Liver (tissue), 7 donors: ENCODE measurements at regions not wholly inside any gene's neighbourhood (a gene's known extent, or its start where the extent isn't known, plus 50 kb on each side); places are given as distances from the start of the nearest gene placed in this dataset.

Experiments used
- DNase-seq: peaks from one replicate; pipeline ENCODE4 v3.0.0-alpha.2; 2017; ENCODE audit warnings: low spot score
- H3K27ac ChIP-seq, 2 donors: one replicate each; pipeline ENCODE4 v1.7.0; 2013; ENCODE audit warnings: inconsistent platforms in 2 of 2, low read length in 2 of 2, control low read depth in 1 of 2, low read depth in 1 of 2, mild to moderate bottlenecking in 1 of 2
- H3K27me3 ChIP-seq, 4 donors: one replicate each; pipeline versions ENCODE4 v1.6.1 to v1.7.0; 2013; ENCODE audit warnings: low read length in 3 of 4, inconsistent platforms in 1 of 4, mild to moderate bottlenecking in 1 of 4, moderate library complexity in 1 of 4; ENCODE audit not compliant: control insufficient read depth in 4 of 4, insufficient read depth in 4 of 4
- H3K36me3 ChIP-seq, 4 donors: one replicate each; pipeline versions ENCODE4 v1.6.1 to v1.7.0; 2013; ENCODE audit warnings: low read length in 3 of 4, mild to moderate bottlenecking in 3 of 4, low read depth in 1 of 4, moderate library complexity in 1 of 4; ENCODE audit not compliant: control insufficient read depth in 4 of 4, insufficient read depth in 3 of 4
- H3K4me1 ChIP-seq, 4 donors: one replicate each; pipeline versions ENCODE4 v1.6.1 to v1.7.0; 2013; ENCODE audit warnings: low read length in 3 of 4, mild to moderate bottlenecking in 3 of 4, moderate library complexity in 1 of 4; ENCODE audit not compliant: control insufficient read depth in 4 of 4, insufficient read depth in 4 of 4
- H3K4me3 ChIP-seq, 3 donors: one replicate each; pipeline versions ENCODE4 v1.6.1 to v1.7.0; 2013; ENCODE audit warnings: low read length in 3 of 3, control low read depth in 1 of 3, low read depth in 1 of 3, mild to moderate bottlenecking in 1 of 3
- H3K9ac ChIP-seq, 2 donors: one replicate each; pipeline ENCODE4 v1.7.0; 2013; ENCODE audit warnings: low read length in 2 of 2, mild to moderate bottlenecking in 2 of 2, moderate library complexity in 2 of 2, control low read depth in 1 of 2, low read depth in 1 of 2
- H3K9me3 ChIP-seq, 4 donors: one replicate each; pipeline versions ENCODE4 v1.6.1 to v1.7.0; 2013; ENCODE audit warnings: low read length in 3 of 4; ENCODE audit not compliant: control insufficient read depth in 4 of 4
- EGR1 ChIP-seq, 2 donors: IDR thresholded peaks; 2 replicates each; pipeline ENCODE4 v1.6.1; 2016 to 2018; ENCODE audit warnings: antibody characterized with exemption in 2 of 2, low read depth in 2 of 2
- FOXA1 ChIP-seq: IDR thresholded peaks from 2 replicates; pipeline ENCODE4 v1.6.1; 2016; ENCODE audit warnings: antibody characterized with exemption
- HNF4A ChIP-seq, 2 donors: conservative IDR thresholded peaks; 2 replicates each; pipeline ENCODE4 v1.6.1; 2016; ENCODE audit warnings: antibody characterized with exemption in 2 of 2, mild to moderate bottlenecking in 2 of 2
- HNF4G ChIP-seq: IDR thresholded peaks from 2 replicates; pipeline ENCODE4 v1.6.1; 2016; ENCODE audit warnings: antibody characterized with exemption
- MAX ChIP-seq: IDR thresholded peaks from 2 replicates; pipeline ENCODE4 v1.6.1; 2016; ENCODE audit warnings: antibody characterized with exemption
- RAD21 ChIP-seq, 2 donors: IDR thresholded peaks; 2 replicates each; pipeline ENCODE4 v1.6.1; 2016; ENCODE audit warnings: antibody characterized with exemption in 2 of 2, mild to moderate bottlenecking in 2 of 2
- REST ChIP-seq: IDR thresholded peaks from 2 replicates; pipeline ENCODE4 v1.6.1; 2016; ENCODE audit warnings: antibody characterized with exemption, mild to moderate bottlenecking
- RXRA ChIP-seq, 2 donors: IDR thresholded peaks; 2 replicates each; pipeline ENCODE4 v1.6.1; 2017 to 2018; ENCODE audit warnings: antibody characterized with exemption in 2 of 2, mild to moderate bottlenecking in 1 of 2
- YY1 ChIP-seq: IDR thresholded peaks from 2 replicates; pipeline ENCODE4 v1.6.1; 2016; ENCODE audit warnings: antibody characterized with exemption, mild to moderate bottlenecking
- WGBS: extraction: QIAGEN DNeasy Blood & Tissue Kit; methylation state at CpG from one replicate; pipeline ENCODE4 v1.1.7; 2013; 5-methylcytosine and 5-hydroxymethylcytosine counted together
- donor health status: healthy.
- donor health status: healthy.
- donor health status: healthy.
- donor health status: healthy.

- Histone ChIP-seq H3K27ac (no peak overlapping the region), H3K27me3 (no peaks in the 10 kb centered on the region), H3K9me3 (no peaks in the 10 kb centered on the region), H3K9ac (no peak overlapping the region), H3K4me1 (peaks cover 0 to 8% (median 6%) of the 10 kb centered on the region in 4 donors), H3K4me3 (no peak overlapping the region), H3K36me3 (no peaks in the 10 kb centered on the region)
- 50% methylated on average over 8 of the region's 8 CpGs for WGBS
- DNase-seq: no peak
- TF ChIP-seq EGR1 (IDR thresholded peaks at IDR 0.05; ENCODE audit: low read depth in 2 of 2) (no peak), REST (no peak), FOXA1 (no peak), HNF4A (conservative IDR thresholded peaks at IDR 0.05) (peak; percentile 45 to 55), RAD21 (IDR thresholded peaks at IDR 0.05) (peak in 1 of 2 donors; percentile 14), HNF4G (no peak)
Observed at GRCh38 chr1:209106237-209106741, 477.2 kb upstream of the CAMK1G start.

- no peak overlapping the region for H3K27ac ChIP-seq
Observed at GRCh38 chr1:209106861-209107260, 476.7 kb upstream of the CAMK1G start.

More at GRCh38 chr1:209106861-209107260, 476.7 kb upstream of the CAMK1G start:
- Histone ChIP-seq H3K4me3 (no peak overlapping the region), H3K9me3 (no peaks in the 10 kb centered on the region), H3K9ac (no peak overlapping the region), H3K36me3 (no peaks in the 10 kb centered on the region), H3K4me1 (peaks cover 0 to 8% (median 6%) of the 10 kb centered on the region in 4 donors), H3K27me3 (no peaks in the 10 kb centered on the region)
- TF ChIP-seq MAX (no peak), RXRA (IDR thresholded peaks at IDR 0.05) (no peak), FOXA1 (no peak), HNF4A (conservative IDR thresholded peaks at IDR 0.05) (no peak), YY1 (no peak), REST (no peak), EGR1 (IDR thresholded peaks at IDR 0.05; ENCODE audit: low read depth in 2 of 2) (no peak), HNF4G (no peak)
- DNase-seq: no peak
- WGBS: 89% methylated on average over 4 of the region's 4 CpGs
